Jurkat, Clone E6-1 (cell line): ENCODE measurements at regions not wholly inside any gene's neighbourhood (a gene's known extent, or its start where the extent isn't known, plus 50 kb on each side); places are given as distances from the start of the nearest gene placed in this dataset.

ENCODE experiments used
- DNase-seq: peaks from one replicate; pipeline ENCODE4 v3.0.0-alpha.2; 2011; ENCODE audit warnings: low read depth, low spot score
- H3K4me3 ChIP-seq: 2 replicates; pipeline ENCODE4 v1.5.1; 2011; ENCODE audit warnings: mild to moderate bottlenecking, low read length, control low read depth, moderate library complexity

GRCh38 chr2:128727404-128727803 is 408.7 kb upstream of the HS6ST1 start:
- no peak for DNase-seq
- H3K4me3 ChIP-seq, result no peak overlapping the region

- DNase-seq, result no peak
These were observed 409.2 kb upstream of the HS6ST1 start for GRCh38 chr2:128727914-128728313.

GRCh38 chr2:128729051-128729450 is 410.4 kb upstream of the HS6ST1 start:
- H3K4me3 ChIP-seq, result no peak overlapping the region
- no peak for DNase-seq

More at GRCh38 chr2:128727914-128728313, 409.2 kb upstream of the HS6ST1 start:
- no peak overlapping the region for H3K4me3 ChIP-seq

DNA sequence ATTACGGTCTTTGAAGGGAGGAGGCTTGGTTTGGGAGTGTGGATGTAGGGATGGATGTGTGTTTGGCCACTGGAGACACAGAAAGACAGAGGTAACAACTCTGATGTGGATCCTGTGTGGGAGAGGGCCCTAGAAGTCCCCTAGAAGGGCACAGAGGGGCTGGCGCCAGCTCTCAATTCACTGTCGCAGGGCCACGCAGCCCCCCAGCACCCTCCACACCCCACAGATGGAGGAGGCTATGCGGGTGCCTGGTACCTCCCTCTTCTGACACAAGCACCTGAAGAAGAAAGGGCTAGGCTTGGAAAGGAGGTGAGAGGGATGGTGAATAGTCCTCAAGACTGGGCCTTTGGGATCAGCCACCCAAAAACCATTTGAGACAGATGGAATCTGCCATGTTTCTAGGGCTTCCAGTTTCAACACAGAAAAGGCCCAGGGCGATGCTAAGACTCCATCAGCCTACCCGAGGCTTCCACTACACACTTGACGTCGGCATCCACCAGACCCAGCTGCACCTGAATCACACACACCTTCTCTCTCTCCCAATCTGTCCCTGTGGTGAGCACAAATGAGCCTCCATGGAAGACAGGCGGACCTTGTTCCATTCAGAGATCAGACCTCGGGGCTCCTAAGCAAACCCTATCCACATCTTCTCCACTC is 413.5 kb upstream of the HS6ST1 start:
- DNase-seq, result no peak

DNA sequence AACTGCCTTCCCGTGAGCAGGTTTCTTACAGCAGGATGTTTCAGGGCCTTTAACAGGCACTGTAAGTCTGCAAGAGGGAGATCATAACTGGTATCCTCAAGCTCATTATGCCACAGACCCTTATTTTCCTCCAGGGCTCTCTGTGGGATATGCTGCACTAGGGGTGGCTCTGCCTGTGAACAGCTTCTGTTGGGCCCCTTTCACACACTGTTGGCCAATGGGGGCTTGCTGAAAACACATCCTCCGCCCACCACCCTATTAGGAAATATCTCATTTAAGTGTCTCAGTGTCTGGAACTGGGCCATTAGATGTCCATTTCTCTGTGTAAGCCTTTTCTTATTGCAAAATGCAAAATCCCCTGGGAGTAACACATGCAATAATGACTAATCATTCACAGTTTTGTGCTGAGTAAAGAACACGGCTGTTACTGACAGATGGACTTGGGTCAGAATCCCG is 414.3 kb upstream of the HS6ST1 start:
- no peak overlapping the region for H3K4me3 ChIP-seq
- peak; percentile 68 for DNase-seq

More for the DNA sequence above, 413.5 kb upstream of the HS6ST1 start:
- no peak overlapping the region for H3K4me3 ChIP-seq

DNA sequence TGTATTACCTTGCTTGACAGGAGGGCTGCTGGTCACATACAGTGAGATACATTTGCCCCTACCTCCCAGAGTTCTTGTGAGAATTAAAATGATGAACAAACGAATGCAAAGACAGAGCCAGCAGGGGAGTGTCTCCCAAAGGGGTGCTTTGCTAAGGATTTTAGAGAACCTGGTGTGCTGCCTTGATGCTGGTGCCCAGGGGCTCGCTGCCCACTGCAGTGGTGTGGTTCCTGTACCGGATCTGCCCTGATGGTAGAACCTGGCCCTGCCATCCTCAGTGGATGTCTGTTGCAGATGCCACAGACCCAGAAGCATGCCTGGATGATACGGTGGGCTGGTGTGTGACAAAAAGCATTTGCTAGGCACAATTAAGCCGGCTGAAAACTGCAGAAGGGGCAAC is 414.8 kb upstream of the HS6ST1 start:
- no peak for DNase-seq
- H3K4me3 ChIP-seq, result no peak overlapping the region

DNA sequence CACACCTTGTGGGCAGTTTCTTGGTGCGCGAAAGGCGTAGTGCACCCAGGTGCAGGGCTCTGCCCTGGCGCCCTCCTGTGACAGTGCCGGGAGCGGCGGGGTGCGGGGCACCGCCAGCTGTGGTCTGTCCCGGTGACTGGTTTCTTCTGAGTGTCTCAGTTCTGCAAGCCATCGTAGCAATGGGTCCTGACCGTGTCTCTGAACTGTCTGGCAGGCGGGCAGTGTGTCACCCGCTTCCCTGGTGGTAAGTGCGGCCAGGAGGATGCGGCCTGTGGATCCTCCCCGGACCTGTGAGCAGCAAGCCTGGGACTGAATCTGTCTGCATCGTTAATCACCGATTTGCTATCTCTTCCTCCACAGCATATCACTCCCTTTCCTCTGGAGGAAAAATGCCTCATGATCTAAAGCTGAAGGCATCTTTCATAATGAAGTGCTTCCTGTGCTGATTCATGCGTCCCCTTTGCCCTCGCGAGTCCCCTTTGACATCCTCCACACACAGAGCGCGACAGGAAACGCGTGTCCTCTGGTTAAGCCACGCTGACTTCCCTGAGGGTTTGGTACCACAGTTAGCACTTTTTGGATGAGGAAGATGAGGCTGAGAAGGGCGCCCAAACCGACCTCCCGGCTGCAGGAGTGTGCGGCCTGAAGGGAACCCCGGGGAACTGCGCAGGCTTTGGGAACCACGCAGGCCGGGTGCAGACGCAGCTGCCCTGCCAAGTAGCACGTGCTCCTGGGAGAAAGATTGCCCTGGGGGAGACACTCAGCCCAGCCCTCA is 416.0 kb upstream of the HS6ST1 start:
- peak overlapping the region; percentile 37 for H3K4me3 ChIP-seq
- peak; percentile 88 for DNase-seq

- DNase-seq, result no peak
- H3K4me3 ChIP-seq, result peak overlapping the region; percentile 37
These were observed 416.8 kb upstream of the HS6ST1 start for GRCh38 chr2:128735296-128735960.

- peak overlapping the region; percentile 5; the same call in 1 of the 2 replicates for H3K4me3 ChIP-seq
- no peak for DNase-seq
These were observed 417.5 kb upstream of the HS6ST1 start for GRCh38 chr2:128736046-128736688.

DNA sequence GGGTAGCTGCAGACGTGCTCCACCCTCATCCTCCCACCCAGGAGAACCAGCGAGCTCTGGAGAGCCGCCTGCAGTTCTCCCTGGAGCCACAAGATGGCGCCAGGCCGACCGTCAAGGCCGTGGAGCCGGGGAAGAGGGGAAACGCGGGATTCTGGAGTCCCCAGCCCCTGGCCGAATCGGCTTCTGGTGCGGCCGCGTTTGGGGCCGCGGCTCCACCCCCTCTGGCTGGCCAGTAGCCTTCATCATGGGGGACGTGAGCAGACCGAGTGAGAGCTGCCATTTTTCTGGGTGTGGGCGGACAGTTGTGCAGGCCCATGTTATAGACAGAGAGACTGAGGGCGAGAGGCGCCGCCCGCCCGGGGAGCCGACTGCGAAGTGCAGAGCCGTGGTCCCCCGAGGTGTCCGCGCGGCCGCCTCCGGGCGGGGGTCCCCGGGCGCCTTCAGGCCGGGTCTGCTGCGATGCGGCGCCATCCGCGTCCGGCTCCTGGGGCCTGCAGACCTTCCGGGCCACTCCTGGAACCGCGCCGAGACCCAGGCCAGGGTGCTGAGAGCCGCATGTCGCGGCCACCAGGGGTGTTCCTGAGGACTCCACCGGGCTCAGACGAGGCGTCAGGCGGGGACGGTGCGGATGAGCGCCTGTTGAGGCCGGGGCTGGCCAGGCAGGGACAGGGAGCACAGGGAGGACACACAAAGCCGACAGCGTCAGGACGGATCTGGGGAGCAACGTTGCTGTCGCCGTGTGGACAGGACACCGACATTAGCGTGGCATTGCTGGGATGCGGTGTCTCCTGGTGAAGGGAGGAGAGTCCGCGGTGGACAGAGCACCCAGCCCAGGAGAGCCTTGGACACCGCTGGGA is 418.2 kb upstream of the HS6ST1 start:
- peak overlapping the region; percentile 37 for H3K4me3 ChIP-seq
- peak; percentile 83 for DNase-seq

- no peak overlapping the region for H3K4me3 ChIP-seq
- no peak for DNase-seq
These were observed 418.8 kb upstream of the HS6ST1 start for GRCh38 chr2:128737546-128737826.

GRCh38 chr2:128738446-128739110 is 419.9 kb upstream of the HS6ST1 start:
- DNase-seq, result no peak
- H3K4me3 ChIP-seq, result no peak overlapping the region

DNA sequence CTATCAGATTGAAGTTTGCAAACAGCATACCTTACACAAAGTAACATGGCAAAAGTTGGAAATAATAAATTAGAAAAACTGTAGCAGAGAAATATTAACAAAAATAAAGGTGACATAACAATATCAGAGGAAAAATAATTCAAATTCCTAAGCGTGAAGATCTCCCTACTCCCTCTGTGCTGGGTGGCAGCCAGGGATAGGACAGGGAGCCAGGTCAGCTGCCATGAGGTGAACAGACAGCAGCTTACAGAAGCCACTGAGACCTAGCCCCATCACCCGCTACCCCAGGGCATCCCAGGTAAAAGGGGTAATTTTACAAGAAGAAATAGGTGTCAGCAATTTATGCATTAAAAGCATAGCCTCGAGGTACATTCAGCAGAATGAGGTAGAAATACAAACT is 423.8 kb upstream of the HS6ST1 start:
- no peak overlapping the region for H3K4me3 ChIP-seq
- DNase-seq, result no peak

- no peak for DNase-seq
- no peak overlapping the region for H3K4me3 ChIP-seq
These were observed 427.3 kb upstream of the HS6ST1 start for GRCh38 chr2:128745946-128746345.

GRCh38 chr2:128746356-128746755 is 427.7 kb upstream of the HS6ST1 start:
- H3K4me3 ChIP-seq, result no peak overlapping the region
- no peak for DNase-seq

DNA sequence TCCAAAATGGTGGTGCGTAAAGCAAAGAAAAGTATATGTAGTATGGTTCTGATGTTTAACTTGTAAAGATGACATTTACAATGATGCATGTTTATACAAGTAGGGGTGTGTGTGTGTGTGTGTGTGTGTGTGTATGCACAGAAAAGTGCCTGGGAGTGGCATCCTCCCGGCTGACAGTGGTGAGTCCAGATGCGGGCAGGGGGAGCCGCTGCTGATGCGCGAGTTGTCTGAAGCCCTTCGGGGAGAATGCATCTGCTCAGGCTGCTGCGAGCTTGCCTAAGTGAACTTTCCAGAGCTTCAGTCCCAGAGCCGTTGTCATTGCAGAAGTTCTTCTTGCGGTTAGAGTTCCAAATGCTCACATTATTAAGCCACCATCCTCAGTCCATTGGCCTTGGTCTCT is 429.7 kb upstream of the HS6ST1 start:
- no peak overlapping the region for H3K4me3 ChIP-seq

DNA sequence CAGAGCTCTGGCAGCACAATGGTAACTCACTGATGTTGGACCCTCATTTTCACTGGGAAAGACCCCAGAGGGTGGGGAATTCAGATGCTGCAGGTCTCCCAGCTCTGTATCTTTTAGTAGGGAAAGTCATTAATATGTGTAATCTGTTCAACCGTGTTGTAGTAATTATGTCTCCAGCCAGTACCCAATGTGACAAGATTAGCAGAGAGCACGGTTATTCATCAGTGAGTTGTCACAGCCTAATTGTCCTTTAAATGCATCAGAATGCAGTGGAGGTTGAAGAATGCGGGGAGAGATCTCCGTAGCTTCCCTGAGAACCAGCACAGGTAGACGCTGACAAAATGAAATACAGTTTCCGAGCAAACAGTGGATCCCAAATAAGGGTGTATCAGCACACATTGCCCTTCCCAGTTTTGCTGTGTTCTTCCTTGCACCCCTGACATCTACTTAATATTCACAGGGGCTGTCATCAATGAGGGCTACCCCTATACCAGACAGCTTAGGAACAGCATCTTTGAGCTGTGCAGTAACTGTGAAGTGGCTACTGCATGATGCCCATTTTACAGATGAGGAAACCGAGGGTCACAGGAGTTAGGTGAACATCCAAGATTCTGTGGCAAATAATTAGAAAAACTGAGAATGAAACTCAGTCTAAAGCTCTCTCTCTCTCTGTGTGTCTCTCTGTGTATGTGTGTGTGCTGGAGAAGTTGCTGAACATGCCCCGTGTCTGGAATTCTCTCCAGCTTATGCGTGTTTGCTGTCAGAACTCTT is 430.4 kb upstream of the HS6ST1 start:
- no peak overlapping the region for H3K4me3 ChIP-seq
- DNase-seq, result no peak

More for the DNA sequence above, 429.7 kb upstream of the HS6ST1 start:
- DNase-seq, result no peak
